H9 (cell line): ENCODE measurements at regions not wholly inside any gene's neighbourhood (a gene's known extent, or its start where the extent isn't known, plus 50 kb on each side); places are given as distances from the start of the nearest gene placed in this dataset.

Source experiments
- DNase-seq: peaks from one replicate; pipeline ENCODE4 v3.0.0-alpha.2; 2017
- H2AFZ ChIP-seq: one replicate; pipeline ENCODE4 v1.6.1; 2013; ENCODE audit warnings: mild to moderate bottlenecking, low read length, control low read depth, moderate library complexity
- H2AK5ac ChIP-seq: 2 replicates; pipeline ENCODE4 v1.6.1; 2013; ENCODE audit warnings: low read length, control low read depth, mixed read lengths; ENCODE audit not compliant: insufficient read length
- H2BK120ac ChIP-seq: one replicate; pipeline ENCODE4 v1.6.1; 2013; ENCODE audit warnings: low read depth, mild to moderate bottlenecking, low read length, control low read depth, inconsistent platforms; ENCODE audit not compliant: poor library complexity, severe bottlenecking
- H2BK12ac ChIP-seq: 2 replicates; pipeline ENCODE4 v1.6.1; 2013; ENCODE audit warnings: low read length, control low read depth, mixed read lengths, low read depth; ENCODE audit not compliant: insufficient read length
- H2BK15ac ChIP-seq: 2 replicates; pipeline ENCODE4 v1.6.1; 2013; ENCODE audit warnings: low read depth, low read length, control low read depth
- H2BK20ac ChIP-seq: one replicate; pipeline ENCODE4 v1.6.1; 2013; ENCODE audit warnings: low read depth, mild to moderate bottlenecking, low read length, control low read depth, inconsistent platforms; ENCODE audit not compliant: poor library complexity, severe bottlenecking
- H2BK5ac ChIP-seq: 2 replicates; pipeline ENCODE4 v1.6.1; 2013; ENCODE audit warnings: low read length, control low read depth, mixed read lengths; ENCODE audit not compliant: insufficient read length
- H3K14ac ChIP-seq: 2 replicates; pipeline ENCODE4 v1.6.1; 2013; ENCODE audit warnings: low read length, control low read depth; ENCODE audit not compliant: insufficient read depth
- H3K18ac ChIP-seq: 2 replicates; pipeline ENCODE4 v1.6.1; 2013; ENCODE audit warnings: low read depth, mild to moderate bottlenecking, mixed read lengths, low read length, control low read depth; ENCODE audit not compliant: insufficient read length
- H3K23ac ChIP-seq: 2 replicates; pipeline ENCODE4 v1.6.1; 2013; ENCODE audit warnings: low read length, control low read depth, mixed read lengths, low read depth; ENCODE audit not compliant: insufficient read length
- H3K23me2 ChIP-seq: 2 replicates; pipeline ENCODE4 v1.6.1; 2013; ENCODE audit warnings: low read depth, mild to moderate bottlenecking, mixed read lengths, low read length, control low read depth; ENCODE audit not compliant: insufficient read length, poor library complexity, severe bottlenecking
- H3K27ac ChIP-seq: 2 replicates; pipeline ENCODE4 v1.5.1; 2013; ENCODE audit warnings: low read length, control low read depth, mixed read lengths, low read depth; ENCODE audit not compliant: insufficient read length
- H3K27me3 ChIP-seq: 2 replicates; pipeline ENCODE4 v1.6.1; 2013; ENCODE audit warnings: low read length, control low read depth, inconsistent platforms; ENCODE audit not compliant: insufficient read depth
- H3K4ac ChIP-seq: 2 replicates; pipeline ENCODE4 v1.6.1; 2013; ENCODE audit warnings: low read depth, mild to moderate bottlenecking, control low read depth, inconsistent platforms, low read length, moderate library complexity
- H3K4me1 ChIP-seq: 2 replicates; pipeline ENCODE4 v1.6.1; 2013; ENCODE audit warnings: low read length, control low read depth, inconsistent platforms; ENCODE audit not compliant: insufficient read depth
- H3K4me2 ChIP-seq: 2 replicates; pipeline ENCODE4 v1.6.1; 2013; ENCODE audit warnings: low read length, control low read depth, mixed read lengths; ENCODE audit not compliant: insufficient read length, insufficient read depth
- H3K56ac ChIP-seq: 2 replicates; pipeline ENCODE4 v1.6.1; 2013; ENCODE audit warnings: low read depth, mild to moderate bottlenecking, mixed read lengths, low read length, control low read depth; ENCODE audit not compliant: insufficient read length
- H3K79me1 ChIP-seq: 2 replicates; pipeline ENCODE4 v1.6.1; 2013; ENCODE audit warnings: low read depth, mild to moderate bottlenecking, moderate library complexity, low read length, control low read depth, inconsistent platforms; ENCODE audit not compliant: insufficient read depth, poor library complexity, severe bottlenecking
- H3K79me2 ChIP-seq: 2 replicates; pipeline ENCODE4 v1.6.1; 2013; ENCODE audit warnings: low read length, control low read depth, inconsistent platforms; ENCODE audit not compliant: insufficient read depth
- H3K9ac ChIP-seq: 2 replicates; pipeline ENCODE4 v1.6.1; 2013; ENCODE audit warnings: low read length, control low read depth, mixed read lengths; ENCODE audit not compliant: insufficient read length; ENCODE audit errors: extremely low read depth
- H3K9me3 ChIP-seq: one replicate; pipeline ENCODE4 v1.6.1; 2013; ENCODE audit warnings: low read depth, low read length, inconsistent platforms; ENCODE audit not compliant: control insufficient read depth
- H3T11ph ChIP-seq: one replicate; pipeline ENCODE4 v1.6.1; 2013; ENCODE audit warnings: mild to moderate bottlenecking, low read length, control low read depth, inconsistent platforms
- H4K20me1 ChIP-seq: one replicate; pipeline ENCODE4 v1.6.1; 2013; ENCODE audit not compliant: control insufficient read depth, insufficient read length, insufficient read depth
- H4K5ac ChIP-seq: 2 replicates; pipeline ENCODE4 v1.6.1; 2013; ENCODE audit warnings: low read depth, mild to moderate bottlenecking, mixed read lengths, low read length, control low read depth; ENCODE audit not compliant: insufficient read length
- H4K8ac ChIP-seq: replicated peaks from 2 replicates; pipeline ENCODE4 v1.6.1; 2013; ENCODE audit warnings: low read length, control low read depth, mixed read lengths, low read depth; ENCODE audit not compliant: insufficient read length
- H4K91ac ChIP-seq: 2 replicates; pipeline ENCODE4 v1.6.1; 2013; ENCODE audit warnings: low read depth, mild to moderate bottlenecking, moderate library complexity, mixed read lengths, low read length, control low read depth; ENCODE audit not compliant: insufficient read length
- H3K27ac Mint-ChIP-seq, 3 experiments: 2 replicates in 2 of 3; 3 replicates in 1 of 3; pipeline ENCODE4 v1.8.0; 2020 to 2021; ENCODE audit warnings: mixed read lengths in 3 of 3, mild to moderate bottlenecking in 1 of 3, moderate library complexity in 1 of 3
- H3K27me3 Mint-ChIP-seq: 2 replicates; pipeline ENCODE4 v1.8.0; 2021; ENCODE audit warnings: low read depth, mild to moderate bottlenecking, moderate library complexity, mixed read lengths
- H3K36me3 Mint-ChIP-seq, 3 experiments: 2 replicates in 2 of 3; 3 replicates in 1 of 3; pipeline ENCODE4 v1.8.0; 2020 to 2021; ENCODE audit warnings: low read depth in 3 of 3, mixed read lengths in 3 of 3; ENCODE audit not compliant: insufficient read depth in 1 of 3
- H3K4me1 Mint-ChIP-seq, 2 experiments: 2 replicates each; pipeline ENCODE4 v1.8.0; 2020; ENCODE audit warnings: mixed read lengths in 2 of 2
- H3K4me3 Mint-ChIP-seq, 2 experiments: 2 replicates in 1 of 2; 3 replicates in 1 of 2; pipeline ENCODE4 v1.8.0; 2020 to 2021; ENCODE audit warnings: mild to moderate bottlenecking in 2 of 2, mixed read lengths in 2 of 2, moderate library complexity in 1 of 2
- H3K9me3 Mint-ChIP-seq, 2 experiments: 2 replicates in 1 of 2; 3 replicates in 1 of 2; pipeline ENCODE4 v1.8.0; 2020; ENCODE audit warnings: mild to moderate bottlenecking in 2 of 2, mixed read lengths in 2 of 2, moderate library complexity in 1 of 2
- WGBS: extraction: QIAGEN DNeasy Blood & Tissue Kit; methylation state at CpG from one replicate; pipeline ENCODE4 v1.1.7; 2013; ENCODE audit warnings: missing lambda C conversion rate, low lambda C conversion rate, mixed read lengths; ENCODE audit not compliant: insufficient read length; ENCODE audit errors: extremely low coverage; 5-methylcytosine and 5-hydroxymethylcytosine counted together
- TF ChIP-seq, protein P1 (sequence below): fragments of 200-600 bp; sonication (generic); conservative IDR thresholded peaks from 3 replicates; pipeline ENCODE4 v1.8.0; 2021; ENCODE audit warnings: antibody characterized with exemption, mild to moderate bottlenecking

DNA sequence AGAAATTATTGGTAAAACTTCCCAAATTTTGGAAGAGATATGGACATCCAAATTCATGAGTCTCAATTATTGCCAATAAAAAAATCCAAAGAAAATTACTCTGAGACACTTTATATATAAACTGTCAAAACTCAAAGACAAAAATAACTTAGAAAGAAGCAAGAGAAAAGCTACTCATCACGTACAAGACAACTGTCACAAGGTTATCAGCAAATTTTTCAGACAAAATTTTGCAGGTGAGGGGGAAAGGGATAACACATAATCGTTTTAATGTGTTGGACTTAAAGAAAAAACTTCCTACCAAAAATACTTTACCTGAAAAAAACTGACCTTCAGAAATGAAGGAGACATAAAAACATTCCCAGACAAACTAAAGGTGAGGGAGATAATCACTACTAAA is 272.5 kb downstream of the THBS2 start:
- no peaks in the 10 kb centered on the region for H4K20me1 ChIP-seq
- H3K4me3 Mint-ChIP-seq, result no peak overlapping the region

More for the DNA sequence above, 272.5 kb downstream of the THBS2 start:
- Histone ChIP-seq H4K8ac (no peak overlapping the region), H3K23ac (no peak overlapping the region), H3K27ac (no peak overlapping the region), H3K4me2 (no peak overlapping the region), H3K27me3 (no peaks in the 10 kb centered on the region), H3K4me1 (no peaks in the 10 kb centered on the region; the same call in 1 of the 2 replicates), H2BK120ac (no peak overlapping the region), H2BK20ac (no peak overlapping the region), H2BK12ac (no peak overlapping the region), H2AK5ac (no peak overlapping the region), H2BK15ac (no peak overlapping the region), H3K4ac (no peak overlapping the region), H2AFZ (no peak overlapping the region), H3K9me3 (peaks cover 8% of the 10 kb centered on the region), H3K79me2 (no peaks in the 10 kb centered on the region), H3K18ac (no peak overlapping the region), H3K14ac (no peak overlapping the region), H3K9ac (no peak overlapping the region), H3K56ac (no peak overlapping the region), H4K91ac (no peak overlapping the region), H3K23me2 (no peaks in the 10 kb centered on the region), H3T11ph (no peak overlapping the region), H2BK5ac (no peak overlapping the region), H3K79me1 (no peaks in the 10 kb centered on the region), H4K5ac (no peak overlapping the region)
- H3K27me3 Mint-ChIP-seq, result no peaks in the 10 kb centered on the region
- H3K27ac Mint-ChIP-seq, result no peak overlapping the region
- H3K9me3 Mint-ChIP-seq, result peaks cover 19 to 24% of the 10 kb centered on the region in 2 experiments
- H3K4me1 Mint-ChIP-seq, result peaks cover 11 to 15% of the 10 kb centered on the region in 2 experiments
- DNase-seq, result no peak
- no CpG with 5 or more reads among the region's 2 CpGs for WGBS
- TF ChIP-seq, protein P1, sequence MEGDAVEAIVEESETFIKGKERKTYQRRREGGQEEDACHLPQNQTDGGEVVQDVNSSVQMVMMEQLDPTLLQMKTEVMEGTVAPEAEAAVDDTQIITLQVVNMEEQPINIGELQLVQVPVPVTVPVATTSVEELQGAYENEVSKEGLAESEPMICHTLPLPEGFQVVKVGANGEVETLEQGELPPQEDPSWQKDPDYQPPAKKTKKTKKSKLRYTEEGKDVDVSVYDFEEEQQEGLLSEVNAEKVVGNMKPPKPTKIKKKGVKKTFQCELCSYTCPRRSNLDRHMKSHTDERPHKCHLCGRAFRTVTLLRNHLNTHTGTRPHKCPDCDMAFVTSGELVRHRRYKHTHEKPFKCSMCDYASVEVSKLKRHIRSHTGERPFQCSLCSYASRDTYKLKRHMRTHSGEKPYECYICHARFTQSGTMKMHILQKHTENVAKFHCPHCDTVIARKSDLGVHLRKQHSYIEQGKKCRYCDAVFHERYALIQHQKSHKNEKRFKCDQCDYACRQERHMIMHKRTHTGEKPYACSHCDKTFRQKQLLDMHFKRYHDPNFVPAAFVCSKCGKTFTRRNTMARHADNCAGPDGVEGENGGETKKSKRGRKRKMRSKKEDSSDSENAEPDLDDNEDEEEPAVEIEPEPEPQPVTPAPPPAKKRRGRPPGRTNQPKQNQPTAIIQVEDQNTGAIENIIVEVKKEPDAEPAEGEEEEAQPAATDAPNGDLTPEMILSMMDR, result no peak
- peaks cover 16 to 28% (median 18%) of the 10 kb centered on the region in 3 experiments for H3K36me3 Mint-ChIP-seq
